ENCODE measurements at regions not wholly inside any gene's neighbourhood (a gene's known extent, or its start where the extent isn't known, plus 50 kb on each side); places are given as distances from the start of the nearest gene placed in this dataset.
"Not testable (repeated sequence)": the region's sequence is repeated elsewhere in the genome, so short reads cannot be mapped to it uniquely, and the experiment has no call there.

GRCh38 chr9:126183266-126183665 lies 143.4 kb upstream of the MVB12B start:
- DNase-seq (ENCODE audit: insufficient read length, low spot score) = no peak
- FAIRE-seq = no peak
- no peak for TF ChIP-seq CTCF (IDR thresholded peaks at IDR 0.05; ENCODE audit: insufficient read depth, missing control alignments)

GRCh38 chr9:126190994-126191393 lies 135.6 kb upstream of the MVB12B start:
- not testable (repeated sequence) for DNase-seq (ENCODE audit: insufficient read length, low spot score); FAIRE-seq

GRCh38 chr9:126198854-126199253 lies 127.8 kb upstream of the MVB12B start:
- no peak for DNase-seq (ENCODE audit: insufficient read length, low spot score)
- no peak for FAIRE-seq
- no peak for TF ChIP-seq CTCF (IDR thresholded peaks at IDR 0.05; ENCODE audit: insufficient read depth, missing control alignments)

GRCh38 chr9:126203313-126203712 lies 123.3 kb upstream of the MVB12B start:
- no peak for TF ChIP-seq CTCF (IDR thresholded peaks at IDR 0.05; ENCODE audit: insufficient read depth, missing control alignments)
- DNase-seq (ENCODE audit: insufficient read length, low spot score) (no peak), FAIRE-seq (no peak)

GRCh38 chr9:126204197-126204596 lies 122.4 kb upstream of the MVB12B start:
- FAIRE-seq (no peak), DNase-seq (ENCODE audit: insufficient read length, low spot score) (no peak)
- no peak for TF ChIP-seq CTCF (IDR thresholded peaks at IDR 0.05; ENCODE audit: insufficient read depth, missing control alignments)

GRCh38 chr9:126204708-126205225 lies 121.9 kb upstream of the MVB12B start:
- TF ChIP-seq CTCF (IDR thresholded peaks at IDR 0.05; ENCODE audit: insufficient read depth, missing control alignments) = no peak
- no peak for DNase-seq (ENCODE audit: insufficient read length, low spot score)
- FAIRE-seq = no peak

- no peak for TF ChIP-seq CTCF (IDR thresholded peaks at IDR 0.05; ENCODE audit: insufficient read depth, missing control alignments)
- DNase-seq (ENCODE audit: insufficient read length, low spot score) (no peak), FAIRE-seq (no peak)
Measured at GRCh38 chr9:126205265-126205664, 121.4 kb upstream of the MVB12B start.

Data from D721Med (cell line).